ENCODE measurements at regions not wholly inside any gene's neighbourhood (a gene's known extent, or its start where the extent isn't known, plus 50 kb on each side); places are given as distances from the start of the nearest gene placed in this dataset.

- TF ChIP-seq CTCF (IDR thresholded peaks at IDR 0.05) (no peak), POLR2A (IDR thresholded peaks at IDR 0.05) (no peak)
These were observed 1877.9 kb upstream of the PCDH7 start for GRCh38 chr4:28842271-28842670.
